Colonic mucosa (tissue), 4 donors: ENCODE measurements at regions not wholly inside any gene's neighbourhood (a gene's known extent, or its start where the extent isn't known, plus 50 kb on each side); places are given as distances from the start of the nearest gene placed in this dataset.

Source experiments
- DNase-seq: peaks from one replicate; pipeline ENCODE4 v3.0.0-alpha.2; 2020
- H3K27ac ChIP-seq: fragments of 200-600 bp; one replicate; pipeline ENCODE4 v1.8.0; 2021
- H3K27me3 ChIP-seq: fragments of 200-600 bp; one replicate; pipeline ENCODE4 v1.8.0; 2021
- H3K36me3 ChIP-seq: fragments of 200-600 bp; one replicate; pipeline ENCODE4 v1.8.0; 2021
- H3K4me1 ChIP-seq: fragments of 200-600 bp; one replicate; pipeline ENCODE4 v1.8.0; 2021; ENCODE audit warnings: mild to moderate bottlenecking
- H3K4me3 ChIP-seq: fragments of 200-600 bp; one replicate; pipeline ENCODE4 v1.8.0; 2021
- H3K9ac ChIP-seq, 2 donors: one replicate each; pipeline ENCODE4 v1.7.0; 2013; ENCODE audit warnings: control low read depth in 2 of 2, low read depth in 2 of 2, low read length in 2 of 2
- H3K9me3 ChIP-seq: fragments of 200-600 bp; one replicate; pipeline ENCODE4 v1.8.0; 2021
- CTCF ChIP-seq: fragments of 200-600 bp; IDR thresholded peaks from one replicate; pipeline ENCODE4 v1.8.0; 2022; ENCODE audit warnings: antibody characterized with exemption, mild to moderate bottlenecking
- intact Hi-C: fragments of 100-400 bp; cut with DNase I; formaldehyde crosslinking; loops from one replicate; pipeline ENCODE4 v1.14.1; 2022
- donor health status: healthy.
- donor health status: DM: no; HTN: no; CAD: no.
- donor health status: DM: no; HTN: no; CAD: no.

DNA sequence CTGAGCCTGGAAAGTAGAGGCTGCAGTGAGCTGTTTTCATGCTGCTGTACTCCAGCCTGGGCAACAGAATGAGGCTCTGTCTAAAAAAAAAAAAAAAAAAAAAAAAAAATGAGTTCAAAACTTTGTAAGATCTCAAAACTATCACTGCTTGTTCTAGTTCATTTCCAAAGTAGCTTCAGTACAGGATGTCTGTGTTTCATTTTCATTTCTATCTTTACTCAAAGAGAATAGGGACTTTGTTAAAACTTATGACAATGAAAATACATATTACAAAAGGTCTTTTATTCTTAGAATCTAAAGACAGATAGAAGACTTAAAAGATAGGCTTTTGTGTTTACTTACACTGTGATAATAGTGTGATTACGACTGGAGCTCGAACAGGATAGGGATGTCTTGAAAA, 709.7 kb downstream of the ADGRL2 start:
- no peaks in the 10 kb centered on the region for H3K4me1 ChIP-seq
- no peaks in the 10 kb centered on the region for H3K27me3 ChIP-seq
- H3K27ac ChIP-seq: no peak overlapping the region
- H3K4me3 ChIP-seq: no peak overlapping the region
- no peaks in the 10 kb centered on the region for H3K36me3 ChIP-seq
- no peak for TF ChIP-seq CTCF
- H3K9me3 ChIP-seq: no peaks in the 10 kb centered on the region
- no peak for DNase-seq
- intact Hi-C loops: no loop called here
- no peak overlapping the region for H3K9ac ChIP-seq

GRCh38 chr1:82507011-82507410, 706.3 kb downstream of the ADGRL2 start:
- intact Hi-C loops: no loop called here
- no peaks in the 10 kb centered on the region for H3K36me3 ChIP-seq
- no peaks in the 10 kb centered on the region for H3K9me3 ChIP-seq
- H3K4me1 ChIP-seq: no peaks in the 10 kb centered on the region
- no peak for DNase-seq
- H3K4me3 ChIP-seq: no peak overlapping the region
- no peak for TF ChIP-seq CTCF
- no peak overlapping the region for H3K27ac ChIP-seq
- no peak overlapping the region for H3K9ac ChIP-seq
- H3K27me3 ChIP-seq: no peaks in the 10 kb centered on the region

DNA sequence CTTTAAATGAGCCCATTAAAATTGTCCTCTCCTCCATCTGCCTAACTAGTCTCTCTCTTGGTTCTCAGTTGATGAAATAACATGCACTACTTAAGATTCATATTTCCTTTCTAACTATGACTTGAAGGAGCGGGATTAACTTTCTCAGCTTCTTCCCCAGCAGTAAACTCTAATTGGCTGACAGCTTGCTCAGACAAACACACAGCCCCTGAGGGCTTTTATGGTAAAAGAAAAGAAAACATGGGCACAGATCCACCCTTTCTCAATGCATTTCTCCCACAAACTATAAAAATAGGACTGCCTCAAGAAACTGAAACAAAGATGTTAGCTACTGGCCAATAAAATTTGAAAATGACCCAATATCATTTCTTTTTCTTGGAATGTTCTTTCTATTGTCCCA, 703.1 kb downstream of the ADGRL2 start:
- Histone ChIP-seq H3K27ac (no peak overlapping the region), H3K27me3 (no peaks in the 10 kb centered on the region), H3K9me3 (no peaks in the 10 kb centered on the region), H3K9ac (no peak overlapping the region), H3K4me1 (no peaks in the 10 kb centered on the region), H3K36me3 (no peaks in the 10 kb centered on the region), H3K4me3 (no peak overlapping the region)
- DNase-seq: no peak
- intact Hi-C loops: no loop called here
- no peak for TF ChIP-seq CTCF

DNA sequence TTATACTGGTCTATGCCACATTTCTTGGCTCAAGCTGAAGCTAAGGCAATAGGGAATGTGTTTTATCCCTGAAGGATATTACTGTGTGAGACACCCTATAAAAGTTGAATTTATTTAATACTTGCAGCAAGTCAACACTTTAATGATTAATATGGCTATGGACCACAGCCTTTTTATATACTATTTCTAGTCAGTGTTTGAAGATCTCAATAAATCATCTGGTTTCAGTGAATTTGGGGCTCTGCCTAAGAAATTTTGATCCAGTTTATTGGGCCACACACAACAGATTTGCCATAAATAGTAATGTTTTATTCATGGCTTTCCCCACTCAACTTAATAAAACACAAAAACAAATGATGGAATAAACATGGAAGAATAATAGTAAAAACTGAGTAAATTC, 698.3 kb downstream of the ADGRL2 start:
- no peaks in the 10 kb centered on the region for H3K9me3 ChIP-seq
- intact Hi-C loops: no loop called here
- no peak for DNase-seq

DNA sequence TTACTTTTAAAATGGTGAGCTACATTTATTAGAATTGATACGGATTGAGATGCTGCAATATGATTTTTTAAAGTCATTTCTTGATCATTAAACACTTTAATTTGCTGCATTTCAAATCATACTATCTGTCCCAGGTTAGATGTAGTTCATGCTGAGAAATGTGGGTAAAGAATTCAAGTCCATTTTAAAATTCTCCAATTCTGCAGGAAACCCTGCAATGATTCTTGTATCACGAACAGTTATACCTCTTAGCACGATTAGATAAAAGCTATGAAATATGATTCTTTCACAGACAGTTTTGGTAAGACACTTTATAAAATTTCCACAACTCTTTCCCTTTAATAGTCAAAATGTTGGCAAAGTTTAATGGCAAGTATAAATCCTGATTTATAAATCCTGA, 693.4 kb downstream of the ADGRL2 start:
- no peak overlapping the region for H3K27ac ChIP-seq
- intact Hi-C loops: no loop called here
- no peaks in the 10 kb centered on the region for H3K9me3 ChIP-seq
- no peak overlapping the region for H3K4me3 ChIP-seq
- H3K36me3 ChIP-seq: no peaks in the 10 kb centered on the region
- H3K4me1 ChIP-seq: no peaks in the 10 kb centered on the region
- H3K27me3 ChIP-seq: no peaks in the 10 kb centered on the region
- TF ChIP-seq CTCF: no peak
- DNase-seq: no peak
- no peak overlapping the region for H3K9ac ChIP-seq

More for the DNA sequence above, 698.3 kb downstream of the ADGRL2 start:
- Histone ChIP-seq H3K4me1 (no peaks in the 10 kb centered on the region), H3K4me3 (no peak overlapping the region), H3K9ac (no peak overlapping the region), H3K27ac (no peak overlapping the region), H3K36me3 (no peaks in the 10 kb centered on the region), H3K27me3 (no peaks in the 10 kb centered on the region)
- no peak for TF ChIP-seq CTCF

DNA sequence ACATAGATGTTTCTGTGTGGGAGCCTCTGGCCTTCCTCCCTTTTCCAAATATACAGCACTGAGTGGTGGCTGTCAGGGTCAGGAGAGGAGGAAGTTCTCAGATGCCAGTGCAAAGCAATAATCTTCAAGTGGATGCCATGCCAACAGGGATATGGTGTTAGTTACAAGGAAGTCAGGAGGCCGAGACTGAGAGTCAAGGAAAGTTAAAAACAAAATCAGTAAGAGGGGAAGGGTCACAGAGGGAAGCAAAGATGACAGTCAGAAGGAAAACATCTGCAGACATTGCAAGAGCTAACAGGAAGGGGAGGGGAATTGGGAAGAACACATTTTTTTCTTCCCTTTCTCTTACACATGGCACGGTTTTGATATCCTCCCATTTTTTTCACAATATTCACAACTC, 691.4 kb downstream of the ADGRL2 start:
- H3K36me3 ChIP-seq: no peaks in the 10 kb centered on the region
- H3K27ac ChIP-seq: no peak overlapping the region
- intact Hi-C loops: no loop called here

More for the DNA sequence above, 691.4 kb downstream of the ADGRL2 start:
- TF ChIP-seq CTCF: no peak
- Histone ChIP-seq H3K4me1 (no peaks in the 10 kb centered on the region), H3K9ac (no peak overlapping the region), H3K9me3 (no peaks in the 10 kb centered on the region), H3K4me3 (no peak overlapping the region), H3K27me3 (no peaks in the 10 kb centered on the region)
- no peak for DNase-seq
